GM12873 (cell line): ENCODE measurements at regions not wholly inside any gene's neighbourhood (a gene's known extent, or its start where the extent isn't known, plus 50 kb on each side); places are given as distances from the start of the nearest gene placed in this dataset.

Source experiments
- TF ChIP-seq, protein P1 (sequence below): IDR thresholded peaks from 2 replicates; pipeline ENCODE4 v1.5.1; 2012; ENCODE audit warnings: low read depth, mild to moderate bottlenecking, moderate library complexity, low read length, control low read depth; ENCODE audit not compliant: insufficient read depth; ENCODE audit errors: missing control alignments

DNA sequence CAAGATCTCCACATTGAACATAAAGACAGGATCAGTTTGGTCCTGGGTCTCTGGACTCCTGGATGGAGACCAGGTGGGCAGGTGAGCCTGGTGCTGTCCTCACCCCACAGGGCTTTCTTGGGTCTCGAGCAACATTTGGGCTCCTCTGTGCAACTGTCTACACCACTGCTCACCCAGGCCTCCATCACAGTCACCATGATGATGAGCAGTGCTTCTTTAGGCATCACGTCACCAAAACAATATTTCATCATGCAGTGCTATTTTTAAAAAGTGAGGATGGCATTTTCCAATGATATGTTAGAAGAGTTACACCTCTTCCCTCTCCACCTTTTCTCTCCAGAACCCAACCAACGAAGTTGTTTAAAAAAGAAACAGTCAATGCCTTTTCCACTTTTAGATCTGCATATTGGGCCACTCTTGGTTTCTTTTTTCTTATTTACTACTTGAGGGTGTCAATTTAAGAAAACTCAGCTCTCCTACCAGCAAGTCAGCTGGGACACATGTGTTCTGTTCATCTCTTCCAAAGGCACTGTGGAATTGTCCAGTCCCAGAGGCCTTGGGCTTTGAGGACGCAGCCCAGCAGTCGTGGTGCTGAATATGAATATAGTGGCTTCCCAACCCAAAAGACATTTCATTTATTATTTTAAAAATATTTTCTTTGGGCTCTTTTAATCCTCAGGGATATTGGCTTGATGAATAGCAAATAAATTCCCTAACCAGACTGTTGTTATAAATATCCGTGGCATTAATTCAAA is 405.7 kb downstream of the KCNRG start:
- TF ChIP-seq, protein P1, sequence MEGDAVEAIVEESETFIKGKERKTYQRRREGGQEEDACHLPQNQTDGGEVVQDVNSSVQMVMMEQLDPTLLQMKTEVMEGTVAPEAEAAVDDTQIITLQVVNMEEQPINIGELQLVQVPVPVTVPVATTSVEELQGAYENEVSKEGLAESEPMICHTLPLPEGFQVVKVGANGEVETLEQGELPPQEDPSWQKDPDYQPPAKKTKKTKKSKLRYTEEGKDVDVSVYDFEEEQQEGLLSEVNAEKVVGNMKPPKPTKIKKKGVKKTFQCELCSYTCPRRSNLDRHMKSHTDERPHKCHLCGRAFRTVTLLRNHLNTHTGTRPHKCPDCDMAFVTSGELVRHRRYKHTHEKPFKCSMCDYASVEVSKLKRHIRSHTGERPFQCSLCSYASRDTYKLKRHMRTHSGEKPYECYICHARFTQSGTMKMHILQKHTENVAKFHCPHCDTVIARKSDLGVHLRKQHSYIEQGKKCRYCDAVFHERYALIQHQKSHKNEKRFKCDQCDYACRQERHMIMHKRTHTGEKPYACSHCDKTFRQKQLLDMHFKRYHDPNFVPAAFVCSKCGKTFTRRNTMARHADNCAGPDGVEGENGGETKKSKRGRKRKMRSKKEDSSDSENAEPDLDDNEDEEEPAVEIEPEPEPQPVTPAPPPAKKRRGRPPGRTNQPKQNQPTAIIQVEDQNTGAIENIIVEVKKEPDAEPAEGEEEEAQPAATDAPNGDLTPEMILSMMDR: no peak

DNA sequence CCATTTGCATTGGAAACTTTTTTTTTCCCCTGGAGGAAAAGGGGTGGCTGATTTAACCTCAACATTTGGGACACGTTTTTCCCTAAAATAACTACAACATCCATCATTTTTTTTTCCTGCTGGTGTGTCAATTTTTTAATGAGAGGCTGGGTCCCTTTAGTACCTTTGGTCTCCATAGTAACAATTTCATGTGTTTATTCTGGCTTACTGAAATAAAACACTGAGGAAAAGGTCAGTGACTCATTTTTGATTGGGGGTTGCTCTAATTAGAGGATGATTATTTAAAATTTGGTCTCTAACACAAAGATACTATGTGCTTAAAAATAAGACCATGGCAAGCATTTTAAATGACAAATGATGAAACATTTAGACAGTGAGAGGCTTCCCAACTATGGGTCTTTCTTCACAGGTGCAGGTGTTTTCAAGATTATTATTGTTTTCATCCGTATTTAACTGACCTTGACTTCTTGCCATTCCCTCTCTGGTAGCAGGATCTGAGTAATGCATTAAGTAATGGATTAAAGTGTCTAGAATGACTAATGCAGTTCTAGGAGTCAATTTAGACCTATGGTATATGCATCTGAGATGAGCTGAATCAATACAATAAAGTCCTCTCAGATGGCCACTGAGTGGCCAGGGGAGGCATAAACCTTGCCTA is 406.4 kb downstream of the KCNRG start:
- TF ChIP-seq, protein P1: no peak

DNA sequence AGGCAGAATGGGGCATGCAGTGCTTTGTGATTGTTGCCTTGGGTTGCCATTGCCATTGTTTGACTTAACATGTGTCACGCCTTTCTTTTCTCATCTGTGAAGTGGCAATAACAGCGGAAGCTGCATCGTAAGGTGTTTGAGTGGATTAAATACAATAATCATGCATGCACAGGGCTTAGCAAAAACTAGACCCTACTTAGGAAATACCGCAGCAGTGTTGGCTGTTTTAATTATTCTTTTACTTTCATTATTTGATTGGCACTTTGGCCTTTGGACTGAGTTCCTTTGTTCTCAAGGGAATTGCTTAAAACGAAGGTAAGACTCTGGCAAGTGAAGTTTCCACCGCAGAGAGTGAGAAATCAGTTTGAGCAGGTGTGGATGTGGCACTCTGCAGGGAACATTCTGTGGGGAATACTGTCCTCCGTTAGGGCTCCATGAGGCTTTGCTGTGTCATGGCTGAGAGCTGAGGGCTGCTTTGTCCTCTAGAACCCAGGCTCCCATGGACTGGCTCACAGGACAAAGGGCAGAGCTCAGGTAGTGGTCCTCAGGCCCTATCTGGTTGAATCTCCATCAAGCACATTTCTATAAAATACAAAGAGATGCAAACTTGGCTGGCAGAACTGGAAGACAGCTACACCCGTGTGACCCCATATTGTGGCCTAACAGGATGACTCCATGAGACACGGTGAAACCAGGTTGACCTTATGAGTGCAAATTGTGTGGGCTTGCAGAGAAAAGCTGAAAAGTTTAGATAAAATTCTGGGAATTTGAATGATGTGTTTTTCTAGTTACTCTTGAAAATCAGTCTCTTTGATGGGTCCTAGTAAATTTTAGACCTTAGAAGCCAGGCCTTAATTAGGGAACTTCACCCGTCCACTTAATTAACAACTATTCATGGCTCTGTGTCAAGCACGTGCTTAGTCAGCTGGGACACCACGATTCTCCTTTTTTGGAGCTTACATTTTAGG is 407.2 kb downstream of the KCNRG start:
- TF ChIP-seq, protein P1: no peak

DNA sequence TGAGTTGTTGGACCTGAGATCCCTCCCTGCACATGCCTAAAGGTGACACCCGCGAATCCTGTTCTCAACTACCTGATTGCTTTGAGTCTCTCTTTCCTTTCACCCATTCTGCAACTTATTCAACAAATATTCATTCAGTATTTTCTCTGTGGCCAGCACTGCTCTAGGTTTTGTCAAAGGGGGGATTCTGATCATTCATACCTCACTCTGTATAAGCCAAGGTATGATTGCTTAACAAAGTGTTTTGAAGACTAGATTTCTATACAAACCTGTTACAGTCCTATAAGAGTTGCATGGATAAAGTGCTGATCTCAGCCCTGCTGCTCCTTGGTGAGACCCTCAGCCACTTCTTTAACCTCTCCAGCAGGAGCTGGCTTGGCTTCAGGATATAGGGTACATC is 409.7 kb downstream of the KCNRG start:
- TF ChIP-seq, protein P1: no peak

DNA sequence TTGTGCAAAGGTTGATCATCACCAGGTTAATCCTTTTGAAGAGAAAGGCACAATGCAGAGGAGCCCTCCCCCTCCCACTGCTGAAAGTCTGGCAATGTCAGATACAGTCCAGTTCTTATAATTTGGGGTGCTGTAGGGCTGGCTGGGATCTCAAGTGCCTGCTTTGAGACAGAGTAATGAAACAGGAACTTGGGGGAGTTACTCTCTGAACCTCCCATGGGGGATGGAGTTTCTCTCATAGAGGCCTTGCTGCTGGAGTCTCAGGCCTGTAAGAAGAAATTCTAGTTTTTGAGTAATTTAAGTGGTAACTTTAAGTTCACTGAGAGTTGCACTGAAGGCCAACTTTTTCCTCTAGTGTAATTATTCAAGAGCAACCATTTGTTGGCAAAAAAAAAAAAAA is 410.5 kb downstream of the KCNRG start:
- TF ChIP-seq, protein P1: no peak

DNA sequence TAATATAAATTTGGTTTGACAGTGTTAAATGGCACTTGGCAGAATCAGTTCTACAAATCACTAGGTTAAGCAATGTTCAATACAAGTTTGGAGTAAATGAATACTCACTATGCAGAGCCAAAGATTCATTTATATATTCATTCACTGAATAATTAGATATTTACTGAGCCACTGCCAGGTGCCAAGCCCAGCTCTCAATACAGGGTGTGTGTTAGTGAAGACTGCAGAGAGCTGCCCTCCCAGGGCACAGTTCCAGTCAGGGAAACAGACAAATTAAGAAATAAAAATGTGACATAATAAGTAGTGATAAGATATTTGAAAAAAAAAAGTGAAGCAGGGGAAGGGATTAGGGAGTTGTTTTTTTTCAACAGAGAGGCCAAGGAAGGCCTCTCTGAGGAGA is 411.7 kb downstream of the KCNRG start:
- TF ChIP-seq, protein P1: no peak
